H1 (cell line): ENCODE measurements at regions not wholly inside any gene's neighbourhood (a gene's known extent, or its start where the extent isn't known, plus 50 kb on each side); places are given as distances from the start of the nearest gene placed in this dataset.
A peak's percentile ranks its signal among the peaks of the same experiment; 100 is the strongest.

Experiments used
- CTCF ChIA-PET: fragments of 300-600 bp; sonication (Branson Sonifier 250); formaldehyde crosslinking; loops from one replicate; lab custom pipeline; 2021; ENCODE audit not compliant: partially characterized antibody; lab: Charles Lee
- POLR2A ChIA-PET: fragments of 300-600 bp; sonication (Branson Sonifier 250); formaldehyde crosslinking; loops from one replicate; lab custom pipeline; 2021; ENCODE audit warnings: inconsistent platforms; ENCODE audit not compliant: partially characterized antibody; lab: Charles Lee
- DNase-seq, 2 experiments: peaks; one replicate each; pipeline versions ENCODE4 v3.0.0 to v3.0.0-alpha.2; 2010 to 2022; ENCODE audit warnings: low spot score in 2 of 2, low read depth in 1 of 2, mixed read lengths in 1 of 2
- FAIRE-seq: peaks from 2 replicates; lab custom pipeline; 2011; peaks lifted over from hg19 to GRCh38; lab: Jason Lieb, UNC
- H2AFZ ChIP-seq: 2 replicates; pipeline ENCODE4 v1.8.1; 2012; ENCODE audit warnings: low read length, inconsistent platforms
- H2AK5ac ChIP-seq: 2 replicates; pipeline ENCODE4 v1.6.1; 2013; ENCODE audit warnings: low read depth, low read length
- H2BK120ac ChIP-seq: replicated peaks from 2 replicates; pipeline ENCODE3; 2013; ENCODE audit warnings: low read depth, low read length, inconsistent platforms
- H2BK12ac ChIP-seq: 2 replicates; pipeline ENCODE4 v1.6.1; 2013; ENCODE audit warnings: low read depth, low read length
- H2BK15ac ChIP-seq: 2 replicates; pipeline ENCODE4 v1.6.1; 2013; ENCODE audit warnings: low read length
- H2BK20ac ChIP-seq: 2 replicates; pipeline ENCODE4 v1.6.1; 2013; ENCODE audit warnings: low read length
- H2BK5ac ChIP-seq: 2 replicates; pipeline ENCODE4 v1.6.1; 2013; ENCODE audit warnings: low read depth, low read length
- H3K14ac ChIP-seq: 2 replicates; pipeline ENCODE4 v1.6.1; 2013; ENCODE audit warnings: inconsistent platforms; ENCODE audit not compliant: insufficient read length
- H3K18ac ChIP-seq: 2 replicates; pipeline ENCODE4 v1.6.1; 2013; ENCODE audit warnings: low read length; ENCODE audit errors: extremely low read depth
- H3K23ac ChIP-seq: 2 replicates; pipeline ENCODE4 v1.6.1; 2013; ENCODE audit warnings: inconsistent platforms; ENCODE audit not compliant: insufficient read length
- H3K23me2 ChIP-seq: 2 replicates; pipeline ENCODE4 v1.6.1; 2013; ENCODE audit warnings: low read depth, low read length
- H3K27ac ChIP-seq: 2 replicates; pipeline ENCODE4 v1.6.1; 2011; ENCODE audit warnings: low read depth, low read length, inconsistent platforms
- H3K27me3 ChIP-seq, 4 experiments: replicated peaks in 1 of 4; 1 replicate in 1 of 4; 2 replicates in 3 of 4; pipeline versions ENCODE4 v1.6.1 to v1.8.1; 2011 to 2013; ENCODE audit warnings: low read length in 3 of 4, mild to moderate bottlenecking in 3 of 4, inconsistent platforms in 2 of 4, mixed read lengths in 2 of 4, moderate library complexity in 1 of 4; ENCODE audit not compliant: control insufficient read depth in 3 of 4, insufficient read depth in 3 of 4; ENCODE audit errors: extremely low read depth in 1 of 4
- H3K36me3 ChIP-seq, 4 experiments: 2 replicates each; pipeline versions ENCODE4 v1.6.1 to v1.8.1; 2011 to 2013; ENCODE audit warnings: mild to moderate bottlenecking in 4 of 4, low read length in 3 of 4, moderate library complexity in 2 of 4, control low read depth in 1 of 4, inconsistent platforms in 1 of 4; ENCODE audit not compliant: insufficient read depth in 4 of 4, control insufficient read depth in 2 of 4
- H3K4ac ChIP-seq: replicated peaks from 2 replicates; pipeline ENCODE3; 2013; ENCODE audit warnings: low read length, low read depth, mixed read lengths, inconsistent platforms; ENCODE audit not compliant: insufficient read length
- H3K4me1 ChIP-seq, 4 experiments: replicated peaks in 1 of 4; 1 replicate in 1 of 4; 2 replicates in 3 of 4; pipeline versions ENCODE4 v1.6.1 to v1.8.1; 2011 to 2013; ENCODE audit warnings: low read length in 3 of 4, inconsistent platforms in 2 of 4, mixed read lengths in 1 of 4; ENCODE audit not compliant: insufficient read depth in 4 of 4, control insufficient read depth in 3 of 4
- H3K4me2 ChIP-seq, 2 experiments: 2 replicates each; pipeline versions ENCODE4 v1.6.1 to v1.8.1; 2011 to 2013; ENCODE audit warnings: low read depth in 2 of 2, low read length in 2 of 2, control low read depth in 1 of 2, inconsistent platforms in 1 of 2, mild to moderate bottlenecking in 1 of 2; ENCODE audit not compliant: insufficient read depth in 1 of 2
- H3K4me3 ChIP-seq, 4 experiments: fragments of 200-600, 300-600 bp in 1 of 4; sonication (generic), shearing (Covaris generic), sonication (Bioruptor Twin) in 1 of 4; 2 replicates each; pipeline versions ENCODE4 v1.5.1 to v1.8.1; 2011 to 2016; ENCODE audit warnings: low read length in 4 of 4, low read depth in 3 of 4, control low read depth in 2 of 4, inconsistent platforms in 2 of 4, mild to moderate bottlenecking in 2 of 4, mixed read lengths in 1 of 4, moderate library complexity in 1 of 4; ENCODE audit not compliant: insufficient read depth in 2 of 4; ENCODE audit errors: extremely low read depth in 1 of 4
- H3K56ac ChIP-seq: replicated peaks from 2 replicates; pipeline ENCODE3; 2013; ENCODE audit warnings: low read depth, mild to moderate bottlenecking, mixed read lengths, low read length, inconsistent platforms; ENCODE audit not compliant: insufficient read length
- H3K79me1 ChIP-seq: 2 replicates; pipeline ENCODE4 v1.6.1; 2013; ENCODE audit warnings: low read depth, low read length, control low read depth
- H3K79me2 ChIP-seq, 2 experiments: 2 replicates each; pipeline versions ENCODE4 v1.6.1 to v1.8.1; 2012 to 2013; ENCODE audit warnings: low read length in 2 of 2, mild to moderate bottlenecking in 2 of 2, inconsistent platforms in 1 of 2; ENCODE audit not compliant: insufficient read depth in 2 of 2, control insufficient read depth in 1 of 2
- H3K9ac ChIP-seq, 4 experiments: replicated peaks in 1 of 4; 1 replicate in 1 of 4; 2 replicates in 3 of 4; pipeline versions ENCODE4 v1.6.1 to v1.8.1; 2011 to 2013; ENCODE audit warnings: low read depth in 3 of 4, low read length in 3 of 4, control low read depth in 2 of 4, mild to moderate bottlenecking in 2 of 4, moderate library complexity in 2 of 4, inconsistent platforms in 1 of 4; ENCODE audit errors: extremely low read depth in 1 of 4
- H3K9me3 ChIP-seq, 2 experiments: 2 replicates each; pipeline versions ENCODE4 v1.6.1 to v1.8.1; 2012 to 2013; ENCODE audit warnings: mild to moderate bottlenecking in 2 of 2, moderate library complexity in 2 of 2, control low read depth in 1 of 2, inconsistent platforms in 1 of 2, low read depth in 1 of 2, low read length in 1 of 2, mixed read lengths in 1 of 2; ENCODE audit not compliant: insufficient read depth in 2 of 2
- H4K20me1 ChIP-seq, 2 experiments: replicated peaks in 1 of 2; 2 replicates each; pipeline versions ENCODE3 to v1.8.1; 2011 to 2013; ENCODE audit warnings: inconsistent platforms in 2 of 2, low read length in 2 of 2, mild to moderate bottlenecking in 1 of 2; ENCODE audit not compliant: insufficient read depth in 2 of 2, control insufficient read depth in 1 of 2
- H4K5ac ChIP-seq: 2 replicates; pipeline ENCODE4 v1.6.1; 2013; ENCODE audit warnings: low read length, low read depth, mixed read lengths, inconsistent platforms; ENCODE audit not compliant: insufficient read length
- H4K8ac ChIP-seq: 2 replicates; pipeline ENCODE4 v1.8.0; 2013; ENCODE audit warnings: mild to moderate bottlenecking, moderate library complexity, low read length, inconsistent platforms; ENCODE audit not compliant: insufficient read depth; ENCODE audit errors: extremely low read depth
- H4K91ac ChIP-seq: replicated peaks from 2 replicates; pipeline ENCODE3; 2013; ENCODE audit warnings: low read length, mixed read lengths, inconsistent platforms; ENCODE audit not compliant: insufficient read length
- ATF3 ChIP-seq: IDR thresholded peaks from 2 replicates; pipeline ENCODE4 v1.6.1; 2011; ENCODE audit warnings: low read depth, mild to moderate bottlenecking, low read length; ENCODE audit not compliant: insufficient read depth
- CBX5 ChIP-seq: fragments of 300-800, 300-1000 bp; sonication (generic); IDR thresholded peaks from 2 replicates; pipeline ENCODE4 v1.7.1; 2016; ENCODE audit warnings: antibody characterized with exemption, low read length, low read depth
- CTBP2 ChIP-seq: IDR thresholded peaks from 2 replicates; pipeline ENCODE4 v1.7.0; 2011; ENCODE audit warnings: borderline replicate concordance, mild to moderate bottlenecking, moderate library complexity, mixed read lengths, low read length; ENCODE audit not compliant: insufficient read depth, insufficient read length
- EP300 ChIP-seq, 2 experiments: IDR thresholded peaks; 1 replicate in 1 of 2; 2 replicates in 1 of 2; pipeline ENCODE4 v1.6.1; 2011 to 2012; ENCODE audit warnings: low read depth in 2 of 2, low read length in 2 of 2, mild to moderate bottlenecking in 2 of 2, borderline replicate concordance in 1 of 2, inconsistent platforms in 1 of 2, moderate library complexity in 1 of 2
- KDM1A ChIP-seq: fragments of 200-600, 300-600 bp; sonication (generic); IDR thresholded peaks from 2 replicates; pipeline ENCODE4 v1.7.1; 2016; ENCODE audit warnings: mild to moderate bottlenecking, low read length, borderline replicate concordance
- KDM4A ChIP-seq: IDR thresholded peaks from one replicate; pipeline ENCODE4 v1.7.1; 2012; ENCODE audit warnings: low read depth, mild to moderate bottlenecking, moderate library complexity, low read length, inconsistent platforms; ENCODE audit not compliant: severe bottlenecking
- MAX ChIP-seq: IDR thresholded peaks from 2 replicates; pipeline ENCODE4 v1.6.1; 2012; ENCODE audit warnings: inconsistent platforms
- POLR2AphosphoS5 ChIP-seq: IDR thresholded peaks from 2 replicates; pipeline ENCODE4 v1.6.1; 2011; ENCODE audit warnings: low read depth, low read length
- RAD21 ChIP-seq, 2 experiments: IDR thresholded peaks in 1 of 2; conservative IDR thresholded peaks in 1 of 2; 2 replicates each; pipeline ENCODE4 v1.6.1; 2011; ENCODE audit warnings: low read depth in 2 of 2, low read length in 2 of 2, improper control_type of control experiment in 1 of 2, inconsistent platforms in 1 of 2, mild to moderate bottlenecking in 1 of 2, moderate library complexity in 1 of 2
- RXRA ChIP-seq: IDR thresholded peaks from 2 replicates; pipeline ENCODE4 v1.6.1; 2011; ENCODE audit warnings: low read depth, mild to moderate bottlenecking, low read length, moderate library complexity; ENCODE audit not compliant: insufficient read depth
- WGBS, 2 experiments: shearing (Covaris generic) in 1 of 2; methylation state at CpG; one replicate each; pipeline versions ENCODE4 v1.1.6 to v1.1.7; 2013 to 2015; ENCODE audit warnings: low lambda C conversion rate in 2 of 2, mixed read lengths in 2 of 2, inconsistent platforms in 1 of 2, low coverage in 1 of 2, missing lambda C conversion rate in 1 of 2; ENCODE audit not compliant: insufficient replicate concordance in 2 of 2, insufficient coverage in 1 of 2, insufficient read length in 1 of 2; ENCODE audit errors: extremely low coverage in 1 of 2, missing lambda C conversion rate in 1 of 2; 5-methylcytosine and 5-hydroxymethylcytosine counted together

- ChIA-PET POLR2A (interaction anchor here (0.6 to 2.2 kb wide), 5 partner anchors 11 to 431 kb away, joined by 3 to 11 read pairs (median 3); partner anchors contain the start of gene SOX4), CTCF (interaction anchor here (0.6 to 1.1 kb wide), 4 partner anchors 10 to 299 kb away, joined by 3 read pairs; no protein-coding TSS in a partner anchor)
- H3K36me3 ChIP-seq, result peaks cover 0 to 26% (median 11%) of the 10 kb centered on the region in 4 experiments; a peak in 6 of 8 replicates
- TF ChIP-seq ATF3, result no peak
- TF ChIP-seq RAD21 (IDR thresholded peaks at IDR 0.05 in 1 of 2, conservative IDR thresholded peaks at IDR 0.05 in 1 of 2; ENCODE audit: low read depth in 2 of 2, low read length in 2 of 2), result no peak; a peak in 1 of 4 replicates
- TF ChIP-seq CBX5, result no peak
- TF ChIP-seq CTBP2, result no peak
- TF ChIP-seq MAX, result no peak
- no peak for TF ChIP-seq KDM1A
- TF ChIP-seq POLR2AphosphoS5, result no peak
- TF ChIP-seq EP300 (IDR thresholded peaks at IDR 0.05; ENCODE audit: borderline replicate concordance in 1 of 2, low read depth in 2 of 2, low read length in 2 of 2), result no peak
- no peak for TF ChIP-seq KDM4A
- TF ChIP-seq RXRA, result no peak
Observed at GRCh38 chr6:22024973-22025467, 271.8 kb downstream of the PRL start.

More at GRCh38 chr6:22024973-22025467, 271.8 kb downstream of the PRL start:
- H3K27ac ChIP-seq, result peak overlapping the region; percentile 75
- no peak overlapping the region for H2BK120ac ChIP-seq
- H2BK15ac ChIP-seq, result no peak overlapping the region
- no peak overlapping the region for H3K14ac ChIP-seq
- no peaks in the 10 kb centered on the region for H3K27me3 ChIP-seq
- DNase-seq, result no peak
- no peaks in the 10 kb centered on the region for H3K9me3 ChIP-seq
- peak overlapping the region; percentile 22; the same call in 1 of the 2 replicates for H4K8ac ChIP-seq
- H3K56ac ChIP-seq, result no peak overlapping the region
- peak overlapping the region; percentile 25 to 54 for H3K4me2 ChIP-seq
- H3K23ac ChIP-seq, result no peak overlapping the region
- H2AK5ac ChIP-seq, result no peak overlapping the region
- no peak overlapping the region for H2BK12ac ChIP-seq
- peak overlapping the region in 1 of 4 experiments; percentile 25; a peak in 2 of 8 replicates for H3K4me3 ChIP-seq
- peaks cover 6 to 18% (median 9%) of the 10 kb centered on the region in 4 experiments; a peak in 6 of 7 replicates for H3K4me1 ChIP-seq
- no peak overlapping the region for H4K91ac ChIP-seq
- H2AFZ ChIP-seq, result no peak overlapping the region
- no peak overlapping the region; the same call in 1 of the 2 replicates for H3K18ac ChIP-seq
- H3K23me2 ChIP-seq, result no peaks in the 10 kb centered on the region
- H4K20me1 ChIP-seq, result no peaks in the 10 kb centered on the region
- peaks cover 0 to 3% of the 10 kb centered on the region in 2 experiments; a peak in 2 of 4 replicates for H3K79me2 ChIP-seq
- H3K9ac ChIP-seq, result no peak overlapping the region
- H2BK20ac ChIP-seq, result peak overlapping the region; percentile 13; the same call in 1 of the 2 replicates
- FAIRE-seq, result no peak
- no peak overlapping the region for H3K4ac ChIP-seq
- peaks cover 2% of the 10 kb centered on the region; the same call in 1 of the 2 replicates for H3K79me1 ChIP-seq
- peak overlapping the region; percentile 67; the same call in 1 of the 2 replicates for H2BK5ac ChIP-seq
- H4K5ac ChIP-seq, result peak overlapping the region; percentile 81
- WGBS, 2 experiments, result 61% methylated on average over 4 of the region's 4 CpGs; no CpG with 5 or more reads in 1 of the 2 experiments
